A549 (cell line): ENCODE measurements at regions not wholly inside any gene's neighbourhood (a gene's known extent, or its start where the extent isn't known, plus 50 kb on each side); places are given as distances from the start of the nearest gene placed in this dataset.
A peak's percentile ranks its signal among the peaks of the same experiment; 100 is the strongest.

ENCODE experiments used
- ATAC-seq, 2 experiments: fragments of 200-7000 bp in 1 of 2; fragments of >200 bp in 1 of 2; cut with Nextera tagmentation in 1 of 2; cut with Tn5 transposase in 1 of 2; 3 replicates each; pipeline versions ENCODE4 v1.8.0 to v1.9.1; 2018 to 2020; ENCODE audit warnings: mild to moderate bottlenecking in 1 of 2, moderate library complexity in 1 of 2
- CTCF ChIA-PET: fragments of 300-600 bp; sonication (Branson Sonifier 250); formaldehyde crosslinking; extraction: SDS; loops from one replicate; lab custom pipeline; 2021; ENCODE audit warnings: antibody characterized with exemption, inconsistent platforms; lab: Yijun Ruan, JAX
- POLR2A ChIA-PET: fragments of 350-600 bp; formaldehyde crosslinking; extraction: SDS; loops from one replicate; lab custom pipeline; 2021; ENCODE audit warnings: antibody characterized with exemption, inconsistent platforms; lab: Yijun Ruan, JAX
- DNase-seq, 2 experiments: peaks; one replicate each; pipeline versions ENCODE4 v3.0.0 to v3.0.0-alpha.2; 2011 to 2016; ENCODE audit warnings: low read depth in 1 of 2, low spot score in 1 of 2
- FAIRE-seq: peaks from 2 replicates; lab custom pipeline; 2011; peaks lifted over from hg19 to GRCh38; lab: Jason Lieb, UNC
- H3K27ac ChIP-seq, 2 experiments: fragments of >200 bp; sonication (Bioruptor Twin); formaldehyde crosslinking; 3 replicates each; pipeline ENCODE4 v1.5.1; 2016 to 2017
- H3K4me1 ChIP-seq: fragments of >200 bp; sonication (Bioruptor Twin); formaldehyde crosslinking; 3 replicates; pipeline ENCODE4 v1.6.1; 2016
- H3K4me2 ChIP-seq: fragments of >200 bp; sonication (Bioruptor Twin); formaldehyde crosslinking; 3 replicates; pipeline ENCODE4 v1.6.1; 2016
- H3K4me3 ChIP-seq: fragments of >200 bp; sonication (Bioruptor Twin); formaldehyde crosslinking; 3 replicates; pipeline ENCODE4 v1.5.1; 2016
- H3K9me3 ChIP-seq: fragments of >200 bp; sonication (Bioruptor Twin); formaldehyde crosslinking; 3 replicates; pipeline ENCODE4 v1.6.1; 2016
- CBX2 ChIP-seq: fragments of 200-600 bp; sonication (generic); IDR thresholded peaks from 2 replicates; pipeline ENCODE4 v1.6.1; 2016; ENCODE audit warnings: low read depth, mild to moderate bottlenecking, borderline replicate concordance
- CHD2 ChIP-seq: fragments of 150-350 bp; IDR thresholded peaks from 2 replicates; pipeline ENCODE4 v1.6.1; 2014; ENCODE audit warnings: low read length; ENCODE audit not compliant: partially characterized antibody
- EHF ChIP-seq: fragments of 250-450 bp; sonication (Bioruptor Pico); IDR thresholded peaks from 2 replicates; pipeline ENCODE4 v1.5.0; 2020; ENCODE audit warnings: mild to moderate bottlenecking
- ESRRA ChIP-seq: fragments of 150-350 bp; IDR thresholded peaks from 2 replicates; pipeline ENCODE4 v1.6.1; 2014; ENCODE audit warnings: mild to moderate bottlenecking, low read length, borderline replicate concordance
- FOSL2 ChIP-seq, 2 experiments: fragments of 450-650 bp in 1 of 2; fragments of >200 bp in 1 of 2; sonication (Bioruptor Twin) in 1 of 2; formaldehyde crosslinking; IDR thresholded peaks; 2 replicates each; pipeline versions ENCODE4 v1.5.0 to v1.6.1; 2016 to 2020; ENCODE audit warnings: mild to moderate bottlenecking in 1 of 2, moderate library complexity in 1 of 2
- HOXB5 ChIP-seq: fragments of 250-450 bp; sonication (Bioruptor Pico); IDR thresholded peaks from 2 replicates; pipeline ENCODE4 v1.5.0; 2020; ENCODE audit warnings: mild to moderate bottlenecking, moderate library complexity
- JUN ChIP-seq, 2 experiments: fragments of >200 bp; sonication (Bioruptor Twin); formaldehyde crosslinking; IDR thresholded peaks; 2 replicates in 1 of 2; 3 replicates in 1 of 2; pipeline ENCODE4 v1.6.1; 2016 to 2017
- MAFK ChIP-seq: fragments of 450-650 bp; IDR thresholded peaks from 2 replicates; pipeline ENCODE4 v1.6.1; 2014; ENCODE audit not compliant: partially characterized antibody
- MAZ ChIP-seq: fragments of 150-350 bp; IDR thresholded peaks from 2 replicates; pipeline ENCODE4 v1.6.1; 2014; ENCODE audit warnings: antibody characterized with exemption, low read depth, low read length, borderline replicate concordance
- MYC ChIP-seq: IDR thresholded peaks from 2 replicates; pipeline ENCODE4 v1.6.1; 2012; ENCODE audit warnings: mild to moderate bottlenecking, inconsistent platforms, low read length, improper control_type of control experiment, borderline replicate concordance
- POLR2A ChIP-seq: IDR thresholded peaks from 2 replicates; pipeline ENCODE4 v1.6.1; 2012; ENCODE audit warnings: mild to moderate bottlenecking, low read length
- RCOR1 ChIP-seq: fragments of 150-350 bp; IDR thresholded peaks from 2 replicates; pipeline ENCODE4 v1.6.1; 2014; ENCODE audit warnings: antibody characterized with exemption, low read length, low read depth
- RNF2 ChIP-seq: fragments of 200-600 bp; sonication (generic); IDR thresholded peaks from 2 replicates; pipeline ENCODE4 v1.6.1; 2016; ENCODE audit warnings: low read depth, mild to moderate bottlenecking, antibody characterized with exemption, moderate library complexity, borderline replicate concordance
- SMC3 ChIP-seq: fragments of >200 bp; sonication (Bioruptor Twin); formaldehyde crosslinking; IDR thresholded peaks from 3 replicates; pipeline ENCODE4 v1.6.1; 2018; ENCODE audit warnings: inconsistent platforms
- TFCP2L1 ChIP-seq: fragments of 250-450 bp; sonication (Bioruptor Pico); IDR thresholded peaks from 2 replicates; pipeline ENCODE4 v1.5.0; 2021; ENCODE audit warnings: mild to moderate bottlenecking
- WGBS: methylation state at CpG from one replicate; pipeline ENCODE4 v1.1.6; 2017; ENCODE audit errors: missing lambda C conversion rate; 5-methylcytosine and 5-hydroxymethylcytosine counted together
- TF ChIP-seq, protein P1 (sequence below): fragments of 250-450 bp; sonication (Bioruptor Pico); IDR thresholded peaks from 2 replicates; pipeline ENCODE4 v1.5.0; 2020; ENCODE audit warnings: low read depth, mild to moderate bottlenecking, moderate library complexity
- TF ChIP-seq, protein P2 (sequence below): fragments of >200 bp; sonication (Bioruptor Twin); formaldehyde crosslinking; IDR thresholded peaks from 3 replicates; pipeline ENCODE4 v1.5.1; 2016
- TF ChIP-seq, protein P3 (sequence below): fragments of 450-650 bp; IDR thresholded peaks from 2 replicates; pipeline ENCODE4 v1.6.1; 2014; ENCODE audit warnings: antibody characterized with exemption

DNA sequence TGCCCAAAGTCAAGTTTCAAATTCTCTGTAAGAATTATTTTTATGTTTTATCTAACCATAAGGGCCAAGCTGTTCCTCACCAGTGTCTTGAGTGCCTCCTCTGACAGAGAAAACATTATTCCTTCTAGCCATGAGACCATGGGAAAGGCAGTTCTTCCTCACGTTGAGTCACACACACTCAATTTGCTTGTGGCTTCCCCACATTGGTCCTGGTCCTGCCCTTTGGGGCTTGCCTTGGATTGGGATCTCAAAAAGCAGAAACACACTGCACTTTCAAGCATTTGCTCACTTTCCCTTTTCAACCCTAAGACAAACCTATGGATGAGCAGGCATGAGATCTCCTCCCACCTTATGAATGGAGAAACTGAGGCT, 248.3 kb upstream of the IGFBP3 start:
- H3K27ac ChIP-seq, result no peak overlapping the region
- POLR2A ChIA-PET, result no interaction called here
- TF ChIP-seq FOSL2 (IDR thresholded peaks at IDR 0.05) (no peak), FOSL2 (CRISPR knock-in tag; IDR thresholded peaks at IDR 0.05) (no peak), ESRRA (no peak), JUN (IDR thresholded peaks at IDR 0.05) (no peak), HOXB5 (CRISPR knock-in tag) (no peak), EHF (CRISPR knock-in tag) (no peak)
- TF ChIP-seq, protein P1, sequence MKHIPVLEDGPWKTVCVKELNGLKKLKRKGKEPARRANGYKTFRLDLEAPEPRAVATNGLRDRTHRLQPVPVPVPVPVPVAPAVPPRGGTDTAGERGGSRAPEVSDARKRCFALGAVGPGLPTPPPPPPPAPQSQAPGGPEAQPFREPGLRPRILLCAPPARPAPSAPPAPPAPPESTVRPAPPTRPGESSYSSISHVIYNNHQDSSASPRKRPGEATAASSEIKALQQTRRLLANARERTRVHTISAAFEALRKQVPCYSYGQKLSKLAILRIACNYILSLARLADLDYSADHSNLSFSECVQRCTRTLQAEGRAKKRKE (CRISPR knock-in tag), result no peak
- TF ChIP-seq, protein P2, sequence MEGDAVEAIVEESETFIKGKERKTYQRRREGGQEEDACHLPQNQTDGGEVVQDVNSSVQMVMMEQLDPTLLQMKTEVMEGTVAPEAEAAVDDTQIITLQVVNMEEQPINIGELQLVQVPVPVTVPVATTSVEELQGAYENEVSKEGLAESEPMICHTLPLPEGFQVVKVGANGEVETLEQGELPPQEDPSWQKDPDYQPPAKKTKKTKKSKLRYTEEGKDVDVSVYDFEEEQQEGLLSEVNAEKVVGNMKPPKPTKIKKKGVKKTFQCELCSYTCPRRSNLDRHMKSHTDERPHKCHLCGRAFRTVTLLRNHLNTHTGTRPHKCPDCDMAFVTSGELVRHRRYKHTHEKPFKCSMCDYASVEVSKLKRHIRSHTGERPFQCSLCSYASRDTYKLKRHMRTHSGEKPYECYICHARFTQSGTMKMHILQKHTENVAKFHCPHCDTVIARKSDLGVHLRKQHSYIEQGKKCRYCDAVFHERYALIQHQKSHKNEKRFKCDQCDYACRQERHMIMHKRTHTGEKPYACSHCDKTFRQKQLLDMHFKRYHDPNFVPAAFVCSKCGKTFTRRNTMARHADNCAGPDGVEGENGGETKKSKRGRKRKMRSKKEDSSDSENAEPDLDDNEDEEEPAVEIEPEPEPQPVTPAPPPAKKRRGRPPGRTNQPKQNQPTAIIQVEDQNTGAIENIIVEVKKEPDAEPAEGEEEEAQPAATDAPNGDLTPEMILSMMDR, result no peak
- TF ChIP-seq, all 56 proteins: peak for 0
- no peak for FAIRE-seq
- 0 out of 3 replicates have a peak, but pooled peaks cover 4% of the 10 kb centered on the region for H3K4me1 ChIP-seq
- no peak for ATAC-seq
- no peak overlapping the region for H3K4me3 ChIP-seq
- H3K4me2 ChIP-seq, result no peak overlapping the region
- H3K9me3 ChIP-seq, result no peaks in the 10 kb centered on the region
- CTCF ChIA-PET, result interaction anchor here (1.2 kb wide), 1 partner anchor 246 kb away, joined by 3 read pairs; no protein-coding TSS in a partner anchor
- WGBS, result 67% methylated on average over 1 of the region's 1 CpG
- no peak for DNase-seq

DNA sequence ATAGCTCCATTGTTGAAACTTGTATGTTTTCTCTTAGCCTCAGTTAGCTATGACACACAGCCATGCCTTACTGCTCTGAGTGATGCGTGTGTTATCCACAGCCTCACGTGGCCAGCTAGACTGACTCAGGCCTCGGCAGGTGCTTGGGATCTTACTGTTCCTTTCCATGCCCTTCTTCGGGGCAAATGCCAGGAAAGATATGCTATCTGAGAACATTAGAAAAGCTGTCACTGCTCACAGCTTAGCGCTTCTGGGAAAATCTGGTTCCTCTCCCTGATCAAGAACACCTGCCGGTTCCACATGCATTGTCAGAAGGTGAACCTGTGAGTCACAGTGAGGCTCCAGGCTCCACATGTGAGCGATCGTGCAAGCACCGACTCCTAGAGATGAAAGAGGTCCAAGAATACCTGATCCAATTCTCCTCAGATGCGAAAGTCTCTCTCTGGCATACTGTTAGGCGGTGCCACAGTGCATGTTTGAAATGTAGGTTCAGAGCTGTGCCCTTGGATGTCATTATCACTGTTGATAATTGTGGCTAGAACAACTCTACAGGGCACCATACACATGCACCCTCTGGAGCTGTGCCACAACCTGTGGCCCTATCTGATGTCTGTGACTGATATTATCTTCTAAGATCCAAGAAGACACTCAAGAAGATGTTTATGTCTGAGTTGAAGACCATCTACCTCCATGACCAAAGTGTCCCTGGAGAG, 247.8 kb upstream of the IGFBP3 start:
- FAIRE-seq (no peak), ATAC-seq (no peak), DNase-seq (no peak)
- no peak overlapping the region for H3K4me3 ChIP-seq
- ChIA-PET POLR2A (no interaction called here), CTCF (interaction anchor here (1.2 kb wide), 1 partner anchor 245 kb away, joined by 3 read pairs; no protein-coding TSS in a partner anchor)
- 88% methylated on average over 11 of the region's 11 CpGs for WGBS
- no peak overlapping the region for H3K4me2 ChIP-seq
- TF ChIP-seq FOSL2 (IDR thresholded peaks at IDR 0.05), result no peak
- TF ChIP-seq FOSL2 (CRISPR knock-in tag; IDR thresholded peaks at IDR 0.05), result no peak
- no peak for TF ChIP-seq MAFK
- no peak for TF ChIP-seq MYC
- TF ChIP-seq, protein P3, sequence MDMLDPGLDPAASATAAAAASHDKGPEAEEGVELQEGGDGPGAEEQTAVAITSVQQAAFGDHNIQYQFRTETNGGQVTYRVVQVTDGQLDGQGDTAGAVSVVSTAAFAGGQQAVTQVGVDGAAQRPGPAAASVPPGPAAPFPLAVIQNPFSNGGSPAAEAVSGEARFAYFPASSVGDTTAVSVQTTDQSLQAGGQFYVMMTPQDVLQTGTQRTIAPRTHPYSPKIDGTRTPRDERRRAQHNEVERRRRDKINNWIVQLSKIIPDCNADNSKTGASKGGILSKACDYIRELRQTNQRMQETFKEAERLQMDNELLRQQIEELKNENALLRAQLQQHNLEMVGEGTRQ, result no peak
- TF ChIP-seq ESRRA, result no peak
- TF ChIP-seq TFCP2L1 (CRISPR knock-in tag), result no peak
- TF ChIP-seq MAZ, result no peak
- TF ChIP-seq RCOR1, result no peak
- TF ChIP-seq RNF2, result no peak
- no peak for TF ChIP-seq CHD2
- TF ChIP-seq SMC3, result no peak
- TF ChIP-seq CBX2, result no peak
- TF ChIP-seq POLR2A, result no peak
- H3K9me3 ChIP-seq, result no peaks in the 10 kb centered on the region
- no peak overlapping the region for H3K27ac ChIP-seq
- 0 out of 3 replicates have a peak, but pooled peaks cover 4% of the 10 kb centered on the region for H3K4me1 ChIP-seq

DNA sequence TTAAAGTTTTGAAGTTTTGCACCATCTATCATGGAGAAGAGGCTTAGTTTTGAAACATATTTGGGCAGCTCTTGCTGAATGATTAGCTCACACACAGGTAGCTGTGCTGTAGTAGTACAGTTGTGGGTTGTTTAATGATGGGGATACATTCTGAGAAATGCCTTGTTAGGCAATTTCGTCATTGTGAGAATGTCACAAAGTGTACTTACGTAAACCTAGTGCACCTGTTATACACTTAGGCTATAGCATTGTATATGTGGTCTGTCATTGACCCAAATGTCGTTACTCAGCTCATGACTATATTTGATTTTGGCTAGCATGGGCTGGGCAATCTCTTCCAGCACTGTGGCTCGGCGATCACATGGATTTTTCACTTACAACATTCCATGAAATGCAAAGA, 247.2 kb upstream of the IGFBP3 start:
- ChIA-PET POLR2A (no interaction called here), CTCF (interaction anchor here (1.2 kb wide), 1 partner anchor 244 kb away, joined by 3 read pairs; no protein-coding TSS in a partner anchor)
- Histone ChIP-seq H3K4me2 (no peak overlapping the region), H3K4me3 (no peak overlapping the region), H3K4me1 (0 out of 3 replicates have a peak, but pooled peaks cover 7% of the 10 kb centered on the region), H3K27ac (no peak overlapping the region), H3K9me3 (no peaks in the 10 kb centered on the region)
- FAIRE-seq (no peak), ATAC-seq (no peak), DNase-seq (no peak)
- WGBS, result 83% methylated on average over 5 of the region's 5 CpGs
- TF ChIP-seq MYC (no peak), MAFK (peak; percentile 21), SMC3 (no peak)
